Activated CD8-positive, alpha-beta memory T cell treated with anti-CD3 and anti-CD28 coated beads, Interleukin-2, amount 10 ng/mL, durations not matched to agents 7 days and 5 days (primary cell): ENCODE measurements at regions not wholly inside any gene's neighbourhood (a gene's known extent, or its start where the extent isn't known, plus 50 kb on each side); places are given as distances from the start of the nearest gene placed in this dataset.

Experiments
- ATAC-seq: fragments of 150-1000 bp; cut with Tn5 transposase; one replicate; pipeline ENCODE4 v1.10.0; 2021; ENCODE audit warnings: moderate library complexity
- CTCF ChIA-PET: fragments of 350-600 bp; sonication (Branson Sonifier 250); formaldehyde crosslinking; loops from one replicate; lab custom pipeline; 2021; ENCODE audit warnings: antibody characterized with exemption; lab: Charles Lee
- DNase-seq: peaks from one replicate; pipeline ENCODE4 v3.0.0-alpha.2; 2020
- H3K27ac Mint-ChIP-seq: one replicate; pipeline ENCODE4 v1.8.0; 2021; ENCODE audit warnings: mild to moderate bottlenecking, mixed read lengths
- H3K27me3 Mint-ChIP-seq: one replicate; pipeline ENCODE4 v1.8.0; 2021; ENCODE audit warnings: mixed read lengths
- H3K36me3 Mint-ChIP-seq: one replicate; pipeline ENCODE4 v1.8.0; 2021; ENCODE audit warnings: mild to moderate bottlenecking, mixed read lengths
- H3K4me1 Mint-ChIP-seq: one replicate; pipeline ENCODE4 v1.8.0; 2021; ENCODE audit warnings: mixed read lengths
- H3K4me3 Mint-ChIP-seq: one replicate; pipeline ENCODE4 v1.8.0; 2021; ENCODE audit warnings: mild to moderate bottlenecking, moderate library complexity, mixed read lengths
- H3K9me3 Mint-ChIP-seq: one replicate; pipeline ENCODE4 v1.8.0; 2022; ENCODE audit warnings: low read depth, mixed read lengths

GRCh38 chr21:16590186-16590585 is 860.4 kb downstream of the USP25 start:
- Mint-ChIP-seq H3K36me3 (no peaks in the 10 kb centered on the region), H3K4me3 (no peak overlapping the region), H3K27ac (no peak overlapping the region), H3K9me3 (peaks cover 2% of the 10 kb centered on the region), H3K27me3 (no peaks in the 10 kb centered on the region), H3K4me1 (no peaks in the 10 kb centered on the region)
- ATAC-seq (no peak), DNase-seq (no peak)
- CTCF ChIA-PET: no interaction called here

- no peaks in the 10 kb centered on the region for H3K36me3 Mint-ChIP-seq
- H3K9me3 Mint-ChIP-seq: peaks cover 2% of the 10 kb centered on the region
- DNase-seq (no peak), ATAC-seq (no peak)
- no peak overlapping the region for H3K4me3 Mint-ChIP-seq
- H3K27me3 Mint-ChIP-seq: no peaks in the 10 kb centered on the region
- H3K4me1 Mint-ChIP-seq: no peaks in the 10 kb centered on the region
- H3K27ac Mint-ChIP-seq: no peak overlapping the region
- CTCF ChIA-PET: no interaction called here
These were observed 861.0 kb downstream of the USP25 start for GRCh38 chr21:16590641-16591292.

GRCh38 chr21:16592381-16592780 is 862.6 kb downstream of the USP25 start:
- H3K27me3 Mint-ChIP-seq: no peaks in the 10 kb centered on the region
- DNase-seq (no peak), ATAC-seq (no peak)
- no peaks in the 10 kb centered on the region for H3K36me3 Mint-ChIP-seq
- H3K4me3 Mint-ChIP-seq: no peak overlapping the region
- CTCF ChIA-PET: no interaction called here
- H3K27ac Mint-ChIP-seq: no peak overlapping the region
- no peaks in the 10 kb centered on the region for H3K4me1 Mint-ChIP-seq
- peaks cover 4% of the 10 kb centered on the region for H3K9me3 Mint-ChIP-seq

GRCh38 chr21:16594191-16594590 is 864.4 kb downstream of the USP25 start:
- no peaks in the 10 kb centered on the region for H3K4me1 Mint-ChIP-seq
- H3K27me3 Mint-ChIP-seq: no peaks in the 10 kb centered on the region
- H3K27ac Mint-ChIP-seq: no peak overlapping the region
- CTCF ChIA-PET: no interaction called here
- no peaks in the 10 kb centered on the region for H3K36me3 Mint-ChIP-seq
- ATAC-seq: no peak
- H3K4me3 Mint-ChIP-seq: no peak overlapping the region
- DNase-seq: no peak
- peaks cover 8% of the 10 kb centered on the region for H3K9me3 Mint-ChIP-seq

GRCh38 chr21:16596369-16596768 is 866.6 kb downstream of the USP25 start:
- ATAC-seq (no peak), DNase-seq (no peak)
- no peaks in the 10 kb centered on the region for H3K36me3 Mint-ChIP-seq
- H3K4me1 Mint-ChIP-seq: no peaks in the 10 kb centered on the region
- H3K27ac Mint-ChIP-seq: no peak overlapping the region
- peaks cover 6% of the 10 kb centered on the region for H3K9me3 Mint-ChIP-seq
- CTCF ChIA-PET: no interaction called here
- no peaks in the 10 kb centered on the region for H3K27me3 Mint-ChIP-seq
- no peak overlapping the region for H3K4me3 Mint-ChIP-seq

GRCh38 chr21:16597753-16598152 is 868.0 kb downstream of the USP25 start:
- Mint-ChIP-seq H3K4me3 (no peak overlapping the region), H3K9me3 (peaks cover 6% of the 10 kb centered on the region), H3K4me1 (no peaks in the 10 kb centered on the region), H3K27me3 (no peaks in the 10 kb centered on the region), H3K36me3 (no peaks in the 10 kb centered on the region), H3K27ac (no peak overlapping the region)
- ATAC-seq (no peak), DNase-seq (no peak)
- CTCF ChIA-PET: no interaction called here

GRCh38 chr21:16605597-16605996 is 875.8 kb downstream of the USP25 start:
- Mint-ChIP-seq H3K27me3 (no peaks in the 10 kb centered on the region), H3K27ac (no peak overlapping the region), H3K9me3 (no peaks in the 10 kb centered on the region), H3K4me1 (no peaks in the 10 kb centered on the region), H3K4me3 (no peak overlapping the region), H3K36me3 (no peaks in the 10 kb centered on the region)
- ATAC-seq (no peak), DNase-seq (no peak)
- CTCF ChIA-PET: no interaction called here

- H3K4me3 Mint-ChIP-seq: no peak overlapping the region
- H3K9me3 Mint-ChIP-seq: no peaks in the 10 kb centered on the region
- no peak overlapping the region for H3K27ac Mint-ChIP-seq
- DNase-seq (no peak), ATAC-seq (no peak)
- no peaks in the 10 kb centered on the region for H3K4me1 Mint-ChIP-seq
- no peaks in the 10 kb centered on the region for H3K27me3 Mint-ChIP-seq
- no peaks in the 10 kb centered on the region for H3K36me3 Mint-ChIP-seq
- CTCF ChIA-PET: no interaction called here
These were observed 876.5 kb downstream of the USP25 start for GRCh38 chr21:16606271-16606670.

- H3K4me1 Mint-ChIP-seq: no peaks in the 10 kb centered on the region
- CTCF ChIA-PET: no interaction called here
- H3K9me3 Mint-ChIP-seq: no peaks in the 10 kb centered on the region
- no peak for ATAC-seq
- DNase-seq: no peak
- H3K4me3 Mint-ChIP-seq: no peak overlapping the region
- no peaks in the 10 kb centered on the region for H3K36me3 Mint-ChIP-seq
- no peaks in the 10 kb centered on the region for H3K27me3 Mint-ChIP-seq
- H3K27ac Mint-ChIP-seq: no peak overlapping the region
These were observed 878.5 kb downstream of the USP25 start for GRCh38 chr21:16608209-16608830.

- Mint-ChIP-seq H3K4me1 (no peaks in the 10 kb centered on the region), H3K36me3 (no peaks in the 10 kb centered on the region), H3K27ac (no peak overlapping the region), H3K9me3 (peaks cover 13% of the 10 kb centered on the region), H3K27me3 (no peaks in the 10 kb centered on the region), H3K4me3 (no peak overlapping the region)
- CTCF ChIA-PET: no interaction called here
- ATAC-seq: no peak
- DNase-seq: no peak
These were observed 889.5 kb downstream of the USP25 start for GRCh38 chr21:16619281-16619680.

GRCh38 chr21:16620786-16621320 is 891.1 kb downstream of the USP25 start:
- Mint-ChIP-seq H3K27ac (no peak overlapping the region), H3K36me3 (no peaks in the 10 kb centered on the region), H3K4me1 (no peaks in the 10 kb centered on the region), H3K27me3 (no peaks in the 10 kb centered on the region), H3K9me3 (peaks cover 13% of the 10 kb centered on the region), H3K4me3 (no peak overlapping the region)
- CTCF ChIA-PET: no interaction called here
- ATAC-seq (no peak), DNase-seq (no peak)

- CTCF ChIA-PET: no interaction called here
- no peaks in the 10 kb centered on the region for H3K4me1 Mint-ChIP-seq
- H3K27me3 Mint-ChIP-seq: no peaks in the 10 kb centered on the region
- H3K4me3 Mint-ChIP-seq: no peak overlapping the region
- H3K9me3 Mint-ChIP-seq: peaks cover 2% of the 10 kb centered on the region
- no peak for ATAC-seq
- H3K27ac Mint-ChIP-seq: no peak overlapping the region
- DNase-seq: no peak
- H3K36me3 Mint-ChIP-seq: no peaks in the 10 kb centered on the region
These were observed 888.2 kb upstream of the CXADR start for GRCh38 chr21:16624479-16625118.

- ATAC-seq: no peak
- DNase-seq: no peak
- H3K4me3 Mint-ChIP-seq: no peak overlapping the region
- H3K9me3 Mint-ChIP-seq: no peaks in the 10 kb centered on the region
- no peaks in the 10 kb centered on the region for H3K4me1 Mint-ChIP-seq
- CTCF ChIA-PET: no interaction called here
- H3K36me3 Mint-ChIP-seq: no peaks in the 10 kb centered on the region
- H3K27me3 Mint-ChIP-seq: no peaks in the 10 kb centered on the region
- no peak overlapping the region for H3K27ac Mint-ChIP-seq
These were observed 887.4 kb upstream of the CXADR start for GRCh38 chr21:16625491-16625890.

GRCh38 chr21:16633831-16634459 is 878.9 kb upstream of the CXADR start:
- Mint-ChIP-seq H3K36me3 (no peaks in the 10 kb centered on the region), H3K4me3 (no peak overlapping the region), H3K4me1 (no peaks in the 10 kb centered on the region), H3K27me3 (no peaks in the 10 kb centered on the region), H3K9me3 (peaks cover 8% of the 10 kb centered on the region), H3K27ac (no peak overlapping the region)
- CTCF ChIA-PET: no interaction called here
- ATAC-seq (no peak), DNase-seq (no peak)
